ENCODE measurements at regions not wholly inside any gene's neighbourhood (a gene's known extent, or its start where the extent isn't known, plus 50 kb on each side); places are given as distances from the start of the nearest gene placed in this dataset.

DNA sequence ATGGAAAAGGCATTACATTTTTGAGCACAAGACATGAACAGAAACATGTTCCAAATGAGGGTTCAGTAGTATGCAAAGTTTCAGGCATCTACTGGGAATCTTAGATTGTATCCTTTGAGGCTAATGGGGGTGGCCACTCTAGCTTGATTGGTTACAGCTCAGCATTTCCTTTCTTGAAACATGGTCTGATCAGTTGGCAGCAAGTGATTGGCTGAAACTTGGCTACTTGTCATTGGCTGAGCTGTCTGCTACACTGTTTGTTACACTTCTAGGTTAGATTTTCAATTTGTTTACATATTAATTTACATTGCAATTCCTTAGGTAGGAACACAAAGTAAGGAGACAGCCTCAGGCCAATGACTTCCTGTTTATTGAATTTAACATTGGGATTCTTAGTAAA lies 918.0 kb upstream of the SEL1L start:
- Histone ChIP-seq H3K27ac (ENCODE audit: low read length) (no peak overlapping the region), H3K9me3 (ENCODE audit: low read length) (no peaks in the 10 kb centered on the region), H3K4me2 (ENCODE audit: low read length) (no peak overlapping the region), H3F3A (ENCODE audit: insufficient read depth, low read length, poor library complexity, severe bottlenecking) (peaks cover 2% of the 10 kb centered on the region), H3K79me2 (replicated peaks; ENCODE audit: insufficient read depth, low read length) (no peaks in the 10 kb centered on the region), H3K36me3 (ENCODE audit: insufficient read depth, low read length) (no peaks in the 10 kb centered on the region), H3K9ac (ENCODE audit: low read length) (no peak overlapping the region), H2AFZ (ENCODE audit: low read depth, low read length) (no peak overlapping the region), H4K20me1 (ENCODE audit: insufficient read depth) (no peaks in the 10 kb centered on the region), H3K9me2 (ENCODE audit: insufficient read depth, low read length) (no peaks in the 10 kb centered on the region), H3K27me3 (ENCODE audit: insufficient read depth, low read depth, low read length) (no peaks in the 10 kb centered on the region), H3K4me3 (ENCODE audit: low read length) (no peak overlapping the region)
- TF ChIP-seq POLR2AphosphoS5 (IDR thresholded peaks at IDR 0.05) (no peak), MXI1 (conservative IDR thresholded peaks at IDR 0.05; ENCODE audit: poor library complexity, severe bottlenecking) (no peak), TAF1 (IDR thresholded peaks at IDR 0.05; ENCODE audit: low read depth) (no peak), EP300 (conservative IDR thresholded peaks at IDR 0.05; ENCODE audit: poor library complexity, severe bottlenecking) (no peak), SMC3 (conservative IDR thresholded peaks at IDR 0.05; ENCODE audit: poor library complexity) (no peak), EZH2 (IDR thresholded peaks at IDR 0.05; ENCODE audit: borderline replicate concordance, insufficient read depth, low read length, poor library complexity, severe bottlenecking) (no peak), RAD21 (conservative IDR thresholded peaks at IDR 0.05) (no peak)
- TF ChIP-seq, protein P1, sequence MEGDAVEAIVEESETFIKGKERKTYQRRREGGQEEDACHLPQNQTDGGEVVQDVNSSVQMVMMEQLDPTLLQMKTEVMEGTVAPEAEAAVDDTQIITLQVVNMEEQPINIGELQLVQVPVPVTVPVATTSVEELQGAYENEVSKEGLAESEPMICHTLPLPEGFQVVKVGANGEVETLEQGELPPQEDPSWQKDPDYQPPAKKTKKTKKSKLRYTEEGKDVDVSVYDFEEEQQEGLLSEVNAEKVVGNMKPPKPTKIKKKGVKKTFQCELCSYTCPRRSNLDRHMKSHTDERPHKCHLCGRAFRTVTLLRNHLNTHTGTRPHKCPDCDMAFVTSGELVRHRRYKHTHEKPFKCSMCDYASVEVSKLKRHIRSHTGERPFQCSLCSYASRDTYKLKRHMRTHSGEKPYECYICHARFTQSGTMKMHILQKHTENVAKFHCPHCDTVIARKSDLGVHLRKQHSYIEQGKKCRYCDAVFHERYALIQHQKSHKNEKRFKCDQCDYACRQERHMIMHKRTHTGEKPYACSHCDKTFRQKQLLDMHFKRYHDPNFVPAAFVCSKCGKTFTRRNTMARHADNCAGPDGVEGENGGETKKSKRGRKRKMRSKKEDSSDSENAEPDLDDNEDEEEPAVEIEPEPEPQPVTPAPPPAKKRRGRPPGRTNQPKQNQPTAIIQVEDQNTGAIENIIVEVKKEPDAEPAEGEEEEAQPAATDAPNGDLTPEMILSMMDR (IDR thresholded peaks at IDR 0.05; ENCODE audit: poor library complexity, severe bottlenecking), result no peak
- TF ChIP-seq, protein P2, sequence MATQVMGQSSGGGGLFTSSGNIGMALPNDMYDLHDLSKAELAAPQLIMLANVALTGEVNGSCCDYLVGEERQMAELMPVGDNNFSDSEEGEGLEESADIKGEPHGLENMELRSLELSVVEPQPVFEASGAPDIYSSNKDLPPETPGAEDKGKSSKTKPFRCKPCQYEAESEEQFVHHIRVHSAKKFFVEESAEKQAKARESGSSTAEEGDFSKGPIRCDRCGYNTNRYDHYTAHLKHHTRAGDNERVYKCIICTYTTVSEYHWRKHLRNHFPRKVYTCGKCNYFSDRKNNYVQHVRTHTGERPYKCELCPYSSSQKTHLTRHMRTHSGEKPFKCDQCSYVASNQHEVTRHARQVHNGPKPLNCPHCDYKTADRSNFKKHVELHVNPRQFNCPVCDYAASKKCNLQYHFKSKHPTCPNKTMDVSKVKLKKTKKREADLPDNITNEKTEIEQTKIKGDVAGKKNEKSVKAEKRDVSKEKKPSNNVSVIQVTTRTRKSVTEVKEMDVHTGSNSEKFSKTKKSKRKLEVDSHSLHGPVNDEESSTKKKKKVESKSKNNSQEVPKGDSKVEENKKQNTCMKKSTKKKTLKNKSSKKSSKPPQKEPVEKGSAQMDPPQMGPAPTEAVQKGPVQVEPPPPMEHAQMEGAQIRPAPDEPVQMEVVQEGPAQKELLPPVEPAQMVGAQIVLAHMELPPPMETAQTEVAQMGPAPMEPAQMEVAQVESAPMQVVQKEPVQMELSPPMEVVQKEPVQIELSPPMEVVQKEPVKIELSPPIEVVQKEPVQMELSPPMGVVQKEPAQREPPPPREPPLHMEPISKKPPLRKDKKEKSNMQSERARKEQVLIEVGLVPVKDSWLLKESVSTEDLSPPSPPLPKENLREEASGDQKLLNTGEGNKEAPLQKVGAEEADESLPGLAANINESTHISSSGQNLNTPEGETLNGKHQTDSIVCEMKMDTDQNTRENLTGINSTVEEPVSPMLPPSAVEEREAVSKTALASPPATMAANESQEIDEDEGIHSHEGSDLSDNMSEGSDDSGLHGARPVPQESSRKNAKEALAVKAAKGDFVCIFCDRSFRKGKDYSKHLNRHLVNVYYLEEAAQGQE (IDR thresholded peaks at IDR 0.05; ENCODE audit: borderline replicate concordance), result no peak

DNA sequence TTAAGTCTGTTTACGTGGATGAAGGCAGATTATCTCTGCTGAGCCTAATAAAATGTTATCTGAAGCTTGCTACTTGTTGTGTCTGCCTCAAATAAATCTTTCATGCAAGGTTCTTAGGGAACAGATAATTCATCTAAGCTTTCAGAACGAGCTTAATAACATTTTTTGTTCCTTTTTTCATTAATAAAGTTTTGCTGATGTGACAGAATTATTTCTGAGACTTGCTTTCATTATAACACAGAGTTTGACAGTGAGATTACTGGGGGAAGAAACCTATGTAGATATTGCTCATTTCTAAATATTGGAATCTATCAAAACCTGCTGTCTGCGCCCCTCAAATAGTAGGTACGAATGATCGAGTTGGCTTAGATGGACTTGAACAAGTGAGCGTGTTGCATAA lies 948.7 kb upstream of the SEL1L start:
- Histone ChIP-seq H3K4me2 (ENCODE audit: low read length) (no peak overlapping the region), H3K9me3 (ENCODE audit: low read length) (no peaks in the 10 kb centered on the region), H3K9me2 (ENCODE audit: insufficient read depth, low read length) (no peaks in the 10 kb centered on the region), H3K36me3 (ENCODE audit: insufficient read depth, low read length) (no peaks in the 10 kb centered on the region), H2AFZ (ENCODE audit: low read depth, low read length) (no peak overlapping the region), H3K79me2 (replicated peaks; ENCODE audit: insufficient read depth, low read length) (no peaks in the 10 kb centered on the region), H3K27ac (ENCODE audit: low read length) (no peak overlapping the region), H4K20me1 (ENCODE audit: insufficient read depth) (no peaks in the 10 kb centered on the region), H3F3A (ENCODE audit: insufficient read depth, low read length, poor library complexity, severe bottlenecking) (no peaks in the 10 kb centered on the region), H3K9ac (ENCODE audit: low read length) (no peak overlapping the region), H3K27me3 (ENCODE audit: insufficient read depth, low read depth, low read length) (no peaks in the 10 kb centered on the region), H3K4me3 (ENCODE audit: low read length) (no peak overlapping the region)
- TF ChIP-seq, protein P1 (IDR thresholded peaks at IDR 0.05; ENCODE audit: poor library complexity, severe bottlenecking), result no peak
